ENCODE measurements at regions not wholly inside any gene's neighbourhood (a gene's known extent, or its start where the extent isn't known, plus 50 kb on each side); places are given as distances from the start of the nearest gene placed in this dataset.

GRCh38 chr16:55010492-55011160 is 80.0 kb downstream of the IRX5 start:
- TF ChIP-seq CTCF (IDR thresholded peaks at IDR 0.05) (no peak), POLR2A (IDR thresholded peaks at IDR 0.05) (no peak)
